ENCODE measurements at regions not wholly inside any gene's neighbourhood (a gene's known extent, or its start where the extent isn't known, plus 50 kb on each side); places are given as distances from the start of the nearest gene placed in this dataset.

DNA sequence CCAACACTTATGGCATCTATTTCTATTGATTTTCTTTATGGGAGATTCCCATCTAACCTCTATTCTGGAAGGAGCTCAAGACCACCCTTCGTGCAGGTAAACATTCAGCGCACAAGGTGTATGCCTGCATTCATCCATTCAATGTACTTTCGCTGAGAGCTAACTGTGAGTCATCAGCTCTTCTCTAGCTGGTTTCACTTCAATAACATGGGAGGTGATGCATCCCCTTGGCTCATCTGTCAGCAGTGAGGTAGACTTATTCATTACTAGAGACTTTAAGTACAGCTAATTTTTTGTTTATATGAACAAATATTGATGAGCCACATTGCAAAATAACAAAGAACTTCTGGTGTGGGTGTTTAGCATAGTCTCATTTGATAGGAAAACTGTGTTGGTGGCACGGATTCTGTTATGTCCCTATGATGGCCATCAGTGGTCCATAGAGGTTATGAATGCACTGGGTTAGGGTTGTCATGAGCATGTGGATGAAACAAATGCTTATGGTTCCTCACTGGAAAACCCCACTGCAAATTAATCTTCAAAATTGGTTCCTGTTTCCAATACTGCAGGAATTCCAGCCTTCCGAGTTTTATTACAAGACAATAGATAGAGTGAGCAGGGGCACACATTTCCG lies 1151.0 kb downstream of the BCL11B start:
- no peaks in the 10 kb centered on the region for H3K36me3 ChIP-seq
- TF ChIP-seq POLR2A (IDR thresholded peaks at IDR 0.05) (no peak), CTCF (IDR thresholded peaks at IDR 0.05) (no peak), POLR2AphosphoS5 (IDR thresholded peaks at IDR 0.05) (no peak), EP300 (IDR thresholded peaks at IDR 0.05) (no peak)
- no peaks in the 10 kb centered on the region for H3K9me3 ChIP-seq
- H3K27me3 ChIP-seq: no peaks in the 10 kb centered on the region
- no peak for DNase-seq (ENCODE audit: low spot score in 2 of 2)
- no peaks in the 10 kb centered on the region for H3K4me1 ChIP-seq
- WGBS: 75% methylated on average over 6 of the region's 6 CpGs
- peak overlapping the region; percentile 21 for H3K27ac ChIP-seq
- no peak overlapping the region for H3K4me3 ChIP-seq

DNA sequence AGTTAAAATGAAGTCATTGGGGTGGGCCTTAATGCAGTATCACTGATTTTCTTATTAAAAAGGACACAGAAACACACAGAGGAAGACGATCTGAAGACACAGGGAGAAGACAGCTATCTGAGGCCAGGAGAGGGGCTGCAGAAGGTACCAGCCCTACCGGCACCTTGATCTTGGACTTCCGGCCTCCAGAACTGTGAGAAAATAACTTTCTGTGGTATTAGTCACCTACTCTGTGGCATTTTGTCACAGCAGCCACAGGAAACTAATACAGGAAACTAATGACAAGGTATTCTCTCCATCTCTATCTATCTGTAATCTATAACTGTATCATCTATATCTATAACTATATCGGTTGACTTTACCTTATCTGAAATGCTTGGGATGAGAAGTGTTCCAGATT lies 1149.5 kb downstream of the BCL11B start:
- no peak for TF ChIP-seq POLR2AphosphoS5 (IDR thresholded peaks at IDR 0.05)
- no peak for TF ChIP-seq EP300 (IDR thresholded peaks at IDR 0.05)
- TF ChIP-seq CTCF (IDR thresholded peaks at IDR 0.05): no peak
- no peak for TF ChIP-seq POLR2A (IDR thresholded peaks at IDR 0.05)
- Histone ChIP-seq H3K27me3 (no peaks in the 10 kb centered on the region), H3K4me1 (no peaks in the 10 kb centered on the region), H3K36me3 (no peaks in the 10 kb centered on the region), H3K4me3 (no peak overlapping the region), H3K27ac (no peak overlapping the region), H3K9me3 (no peaks in the 10 kb centered on the region)
- 80% methylated on average over 4 of the region's 4 CpGs for WGBS
- no peak for DNase-seq (ENCODE audit: low spot score in 2 of 2)

- H3K9me3 ChIP-seq: no peaks in the 10 kb centered on the region
- WGBS: 14% methylated on average over 2 of the region's 2 CpGs
- no peak overlapping the region for H3K27ac ChIP-seq
- TF ChIP-seq CTCF (IDR thresholded peaks at IDR 0.05) (no peak), EP300 (IDR thresholded peaks at IDR 0.05) (no peak), POLR2A (IDR thresholded peaks at IDR 0.05) (no peak), POLR2AphosphoS5 (IDR thresholded peaks at IDR 0.05) (no peak)
- peaks cover 3% of the 10 kb centered on the region for H3K4me1 ChIP-seq
- peaks cover 2% of the 10 kb centered on the region for H3K27me3 ChIP-seq
- DNase-seq (ENCODE audit: low spot score in 2 of 2): no peak
- H3K36me3 ChIP-seq: no peaks in the 10 kb centered on the region
- H3K4me3 ChIP-seq: no peak overlapping the region
Measured at GRCh38 chr14:98130691-98131090, 1141.3 kb downstream of the BCL11B start.

GRCh38 chr14:98131406-98131805 lies 1140.6 kb downstream of the BCL11B start:
- Histone ChIP-seq H3K27ac (no peak overlapping the region), H3K4me1 (peaks cover 3% of the 10 kb centered on the region), H3K36me3 (no peaks in the 10 kb centered on the region), H3K27me3 (peaks cover 7% of the 10 kb centered on the region), H3K4me3 (no peak overlapping the region), H3K9me3 (no peaks in the 10 kb centered on the region)
- 65% methylated on average over 1 of the region's 1 CpG for WGBS
- DNase-seq (ENCODE audit: low spot score in 2 of 2): no peak
- TF ChIP-seq CTCF (IDR thresholded peaks at IDR 0.05) (no peak), POLR2A (IDR thresholded peaks at IDR 0.05) (no peak), POLR2AphosphoS5 (IDR thresholded peaks at IDR 0.05) (no peak), EP300 (IDR thresholded peaks at IDR 0.05) (no peak)

DNA sequence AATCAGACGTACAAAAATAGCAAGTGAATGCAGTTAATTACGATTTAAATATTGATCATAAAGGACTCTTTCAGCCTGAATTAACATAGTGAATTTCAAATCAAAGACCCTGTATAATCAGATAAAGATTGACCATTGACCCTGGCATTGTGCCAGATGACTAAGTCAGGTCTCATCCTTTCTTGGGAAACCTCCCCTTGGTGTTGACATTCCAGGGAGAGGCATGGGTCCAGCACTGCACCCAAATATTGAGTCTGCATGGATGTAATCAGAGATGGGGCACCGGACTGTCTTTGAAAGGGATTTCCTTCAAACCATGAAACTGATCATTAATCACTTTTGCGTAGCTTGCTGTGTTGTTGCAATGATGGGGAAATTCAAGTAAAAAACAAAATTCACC lies 1138.2 kb downstream of the BCL11B start:
- Histone ChIP-seq H3K36me3 (no peaks in the 10 kb centered on the region), H3K4me3 (no peak overlapping the region), H3K27ac (no peak overlapping the region), H3K9me3 (no peaks in the 10 kb centered on the region), H3K4me1 (peaks cover 13% of the 10 kb centered on the region), H3K27me3 (peaks cover 13% of the 10 kb centered on the region)
- WGBS: 84% methylated on average over 4 of the region's 4 CpGs
- no peak for DNase-seq (ENCODE audit: low spot score in 2 of 2)
- no peak for TF ChIP-seq CTCF (IDR thresholded peaks at IDR 0.05)
- TF ChIP-seq POLR2A (IDR thresholded peaks at IDR 0.05): no peak
- TF ChIP-seq EP300 (IDR thresholded peaks at IDR 0.05): no peak
- no peak for TF ChIP-seq POLR2AphosphoS5 (IDR thresholded peaks at IDR 0.05)

All from suprapubic skin (tissue), 4 donors.